ENCODE measurements at regions not wholly inside any gene's neighbourhood (a gene's known extent, or its start where the extent isn't known, plus 50 kb on each side); places are given as distances from the start of the nearest gene placed in this dataset.
"Not testable (repeated sequence)": the region's sequence is repeated elsewhere in the genome, so short reads cannot be mapped to it uniquely, and the experiment has no call there.

GRCh38 chr9:33695299-33695698, 100.1 kb upstream of the PRSS3 start:
- DNase-seq (ENCODE audit: low read depth), result no peak

GRCh38 chr9:33695856-33696255, 99.5 kb upstream of the PRSS3 start:
- DNase-seq (ENCODE audit: low read depth), result no peak

GRCh38 chr9:33697171-33697570, 98.2 kb upstream of the PRSS3 start:
- DNase-seq (ENCODE audit: low read depth), result no peak

GRCh38 chr9:33698267-33698666, 97.1 kb upstream of the PRSS3 start:
- DNase-seq (ENCODE audit: low read depth), result no peak

GRCh38 chr9:33700940-33701339, 94.4 kb upstream of the PRSS3 start:
- not testable (repeated sequence) for DNase-seq (ENCODE audit: low read depth)

GRCh38 chr9:33703430-33704102, 91.8 kb upstream of the PRSS3 start:
- no peak for DNase-seq (ENCODE audit: low read depth)

GRCh38 chr9:33705440-33705839, 89.9 kb upstream of the PRSS3 start:
- not testable (repeated sequence) for DNase-seq (ENCODE audit: low read depth)

GRCh38 chr9:33708441-33708840, 86.9 kb upstream of the PRSS3 start:
- no peak for DNase-seq (ENCODE audit: low read depth)

GRCh38 chr9:33709269-33709668, 86.1 kb upstream of the PRSS3 start:
- DNase-seq (ENCODE audit: low read depth), result no peak

- not testable (repeated sequence) for DNase-seq (ENCODE audit: low read depth)
Observed at GRCh38 chr9:33711418-33711817, 83.9 kb upstream of the PRSS3 start.

GRCh38 chr9:33714989-33715388, 80.4 kb upstream of the PRSS3 start:
- no peak for DNase-seq (ENCODE audit: low read depth)

GRCh38 chr9:33718987-33719386, 76.4 kb upstream of the PRSS3 start:
- no peak for DNase-seq (ENCODE audit: low read depth)

GRCh38 chr9:33719581-33720374, 75.6 kb upstream of the PRSS3 start:
- peak; percentile 15 for DNase-seq (ENCODE audit: low read depth)

- DNase-seq (ENCODE audit: low read depth), result peak; percentile 81
Observed at GRCh38 chr9:33721674-33722358, 73.5 kb upstream of the PRSS3 start.

GRCh38 chr9:33722359-33722675, 73.0 kb upstream of the PRSS3 start:
- DNase-seq (ENCODE audit: low read depth), result no peak

GRCh38 chr9:33728613-33729012, 66.7 kb upstream of the PRSS3 start:
- no peak for DNase-seq (ENCODE audit: low read depth)

- DNase-seq (ENCODE audit: low read depth), result no peak
Observed at GRCh38 chr9:33731142-33731541, 64.2 kb upstream of the PRSS3 start.

GRCh38 chr9:33731625-33732024, 63.7 kb upstream of the PRSS3 start:
- DNase-seq (ENCODE audit: low read depth), result no peak

GRCh38 chr9:33734247-33734940, 61.0 kb upstream of the PRSS3 start:
- not testable (repeated sequence) for DNase-seq (ENCODE audit: low read depth)

GRCh38 chr9:33734941-33735835, 60.2 kb upstream of the PRSS3 start:
- not testable (repeated sequence) for DNase-seq (ENCODE audit: low read depth)

- no peak for DNase-seq (ENCODE audit: low read depth)
Observed at GRCh38 chr9:33737811-33738606, 57.4 kb upstream of the PRSS3 start.

Measured in activated T-helper 9 cell treated with anti-CD3 and anti-CD28 coated beads, Interleukin-2, amount 50 U/mL, for 16 hours (primary cell).